Left lung (tissue), 4 donors: ENCODE measurements at regions not wholly inside any gene's neighbourhood (a gene's known extent, or its start where the extent isn't known, plus 50 kb on each side); places are given as distances from the start of the nearest gene placed in this dataset.

Experiments
- ATAC-seq: fragments of 200-7000 bp; cut with Tn5 transposase; one replicate; pipeline ENCODE4 v1.9.1; 2020; ENCODE audit warnings: moderate library complexity
- DNase-seq, 4 donors: peaks; one replicate each; pipeline ENCODE4 v3.0.0-alpha.2; 2013 to 2020
- H3K27ac ChIP-seq, 2 donors: fragments of 200-600 bp; sonication (generic) in 1 of 2; one replicate each; pipeline versions ENCODE4 v1.5.0 to v1.8.0; 2020 to 2021
- H3K27me3 ChIP-seq, 2 donors: fragments of 200-600 bp; sonication (generic) in 1 of 2; one replicate each; pipeline versions ENCODE4 v1.5.0 to v1.8.0; 2020 to 2021
- H3K36me3 ChIP-seq, 2 donors: fragments of 200-600 bp; sonication (generic) in 1 of 2; one replicate each; pipeline versions ENCODE4 v1.5.0 to v1.8.0; 2020 to 2021
- H3K4me1 ChIP-seq, 2 donors: fragments of 200-600 bp; one replicate each; pipeline ENCODE4 v1.8.0; 2021
- H3K4me3 ChIP-seq, 2 donors: fragments of 200-600 bp; sonication (generic) in 1 of 2; one replicate each; pipeline versions ENCODE4 v1.5.0 to v1.8.0; 2020 to 2021; ENCODE audit warnings: mild to moderate bottlenecking in 1 of 2
- H3K9me3 ChIP-seq, 2 donors: fragments of 200-600 bp; sonication (generic) in 1 of 2; one replicate each; pipeline versions ENCODE4 v1.5.0 to v1.8.0; 2020 to 2021
- CTCF ChIP-seq, 2 donors: fragments of 200-600 bp; sonication (generic) in 1 of 2; IDR thresholded peaks; one replicate each; pipeline versions ENCODE4 v1.5.0 to v1.8.0; 2021; ENCODE audit warnings: antibody characterized with exemption in 2 of 2
- intact Hi-C, 2 donors: fragments of 100-400 bp; cut with DNase I; formaldehyde crosslinking; loops; one replicate each; pipeline versions ENCODE4 v1.11.2 to v1.14.2; 2022
- donor health status: DM: no; HTN: yes; CAD: no.
- donor health status: DM: no; HTN: no; CAD: no.

GRCh38 chr1:34427170-34427569, 250.5 kb downstream of the C1orf94 start:
- H3K4me1 ChIP-seq, result no peaks in the 10 kb centered on the region
- ATAC-seq (no peak), DNase-seq (no peak)
- no peak overlapping the region for H3K27ac ChIP-seq
- H3K36me3 ChIP-seq, result no peaks in the 10 kb centered on the region
- TF ChIP-seq CTCF (IDR thresholded peaks at IDR 0.05), result no peak
- intact Hi-C loops, result no loop called here
- H3K4me3 ChIP-seq, result no peak overlapping the region
- no peaks in the 10 kb centered on the region for H3K9me3 ChIP-seq
- H3K27me3 ChIP-seq, result no peaks in the 10 kb centered on the region

GRCh38 chr1:34433099-34433498, 256.4 kb downstream of the C1orf94 start:
- intact Hi-C loops, result no loop called here
- DNase-seq, result no peak
- Histone ChIP-seq H3K27me3 (no peaks in the 10 kb centered on the region), H3K27ac (no peak overlapping the region), H3K36me3 (no peaks in the 10 kb centered on the region), H3K9me3 (no peaks in the 10 kb centered on the region), H3K4me1 (no peaks in the 10 kb centered on the region), H3K4me3 (no peak overlapping the region)
- no peak for ATAC-seq
- no peak for TF ChIP-seq CTCF (IDR thresholded peaks at IDR 0.05)

- ATAC-seq (no peak), DNase-seq (no peak)
- no peak overlapping the region for H3K4me3 ChIP-seq
- no peak for TF ChIP-seq CTCF (IDR thresholded peaks at IDR 0.05)
- H3K4me1 ChIP-seq, result no peaks in the 10 kb centered on the region
- intact Hi-C loops, result no loop called here
- H3K36me3 ChIP-seq, result no peaks in the 10 kb centered on the region
- H3K27ac ChIP-seq, result no peak overlapping the region
- no peaks in the 10 kb centered on the region for H3K27me3 ChIP-seq
- H3K9me3 ChIP-seq, result no peaks in the 10 kb centered on the region
Observed at GRCh38 chr1:34436836-34437235, 260.1 kb downstream of the C1orf94 start.

GRCh38 chr1:34441259-34442069, 264.8 kb downstream of the C1orf94 start:
- Histone ChIP-seq H3K36me3 (no peaks in the 10 kb centered on the region), H3K27me3 (peaks cover 0 to 5% of the 10 kb centered on the region in 2 donors), H3K4me1 (no peaks in the 10 kb centered on the region), H3K27ac (no peak overlapping the region), H3K9me3 (no peaks in the 10 kb centered on the region), H3K4me3 (no peak overlapping the region)
- ATAC-seq, result no peak
- DNase-seq, result no peak
- no peak for TF ChIP-seq CTCF (IDR thresholded peaks at IDR 0.05)
- intact Hi-C loops, result no loop called here

- DNase-seq, result no peak
- Histone ChIP-seq H3K9me3 (no peaks in the 10 kb centered on the region), H3K4me3 (no peak overlapping the region), H3K36me3 (no peaks in the 10 kb centered on the region), H3K27me3 (peaks cover 0 to 14% of the 10 kb centered on the region in 2 donors), H3K27ac (no peak overlapping the region), H3K4me1 (no peaks in the 10 kb centered on the region)
- intact Hi-C loops, result no loop called here
- no peak for ATAC-seq
- no peak for TF ChIP-seq CTCF (IDR thresholded peaks at IDR 0.05)
Observed at GRCh38 chr1:34444516-34444915, 267.8 kb downstream of the C1orf94 start.
